ENCODE measurements at regions not wholly inside any gene's neighbourhood (a gene's known extent, or its start where the extent isn't known, plus 50 kb on each side); places are given as distances from the start of the nearest gene placed in this dataset.

GRCh38 chr6:18053078-18053477 lies 65.6 kb upstream of the KIF13A start (continued):
- TF ChIP-seq, protein P1, sequence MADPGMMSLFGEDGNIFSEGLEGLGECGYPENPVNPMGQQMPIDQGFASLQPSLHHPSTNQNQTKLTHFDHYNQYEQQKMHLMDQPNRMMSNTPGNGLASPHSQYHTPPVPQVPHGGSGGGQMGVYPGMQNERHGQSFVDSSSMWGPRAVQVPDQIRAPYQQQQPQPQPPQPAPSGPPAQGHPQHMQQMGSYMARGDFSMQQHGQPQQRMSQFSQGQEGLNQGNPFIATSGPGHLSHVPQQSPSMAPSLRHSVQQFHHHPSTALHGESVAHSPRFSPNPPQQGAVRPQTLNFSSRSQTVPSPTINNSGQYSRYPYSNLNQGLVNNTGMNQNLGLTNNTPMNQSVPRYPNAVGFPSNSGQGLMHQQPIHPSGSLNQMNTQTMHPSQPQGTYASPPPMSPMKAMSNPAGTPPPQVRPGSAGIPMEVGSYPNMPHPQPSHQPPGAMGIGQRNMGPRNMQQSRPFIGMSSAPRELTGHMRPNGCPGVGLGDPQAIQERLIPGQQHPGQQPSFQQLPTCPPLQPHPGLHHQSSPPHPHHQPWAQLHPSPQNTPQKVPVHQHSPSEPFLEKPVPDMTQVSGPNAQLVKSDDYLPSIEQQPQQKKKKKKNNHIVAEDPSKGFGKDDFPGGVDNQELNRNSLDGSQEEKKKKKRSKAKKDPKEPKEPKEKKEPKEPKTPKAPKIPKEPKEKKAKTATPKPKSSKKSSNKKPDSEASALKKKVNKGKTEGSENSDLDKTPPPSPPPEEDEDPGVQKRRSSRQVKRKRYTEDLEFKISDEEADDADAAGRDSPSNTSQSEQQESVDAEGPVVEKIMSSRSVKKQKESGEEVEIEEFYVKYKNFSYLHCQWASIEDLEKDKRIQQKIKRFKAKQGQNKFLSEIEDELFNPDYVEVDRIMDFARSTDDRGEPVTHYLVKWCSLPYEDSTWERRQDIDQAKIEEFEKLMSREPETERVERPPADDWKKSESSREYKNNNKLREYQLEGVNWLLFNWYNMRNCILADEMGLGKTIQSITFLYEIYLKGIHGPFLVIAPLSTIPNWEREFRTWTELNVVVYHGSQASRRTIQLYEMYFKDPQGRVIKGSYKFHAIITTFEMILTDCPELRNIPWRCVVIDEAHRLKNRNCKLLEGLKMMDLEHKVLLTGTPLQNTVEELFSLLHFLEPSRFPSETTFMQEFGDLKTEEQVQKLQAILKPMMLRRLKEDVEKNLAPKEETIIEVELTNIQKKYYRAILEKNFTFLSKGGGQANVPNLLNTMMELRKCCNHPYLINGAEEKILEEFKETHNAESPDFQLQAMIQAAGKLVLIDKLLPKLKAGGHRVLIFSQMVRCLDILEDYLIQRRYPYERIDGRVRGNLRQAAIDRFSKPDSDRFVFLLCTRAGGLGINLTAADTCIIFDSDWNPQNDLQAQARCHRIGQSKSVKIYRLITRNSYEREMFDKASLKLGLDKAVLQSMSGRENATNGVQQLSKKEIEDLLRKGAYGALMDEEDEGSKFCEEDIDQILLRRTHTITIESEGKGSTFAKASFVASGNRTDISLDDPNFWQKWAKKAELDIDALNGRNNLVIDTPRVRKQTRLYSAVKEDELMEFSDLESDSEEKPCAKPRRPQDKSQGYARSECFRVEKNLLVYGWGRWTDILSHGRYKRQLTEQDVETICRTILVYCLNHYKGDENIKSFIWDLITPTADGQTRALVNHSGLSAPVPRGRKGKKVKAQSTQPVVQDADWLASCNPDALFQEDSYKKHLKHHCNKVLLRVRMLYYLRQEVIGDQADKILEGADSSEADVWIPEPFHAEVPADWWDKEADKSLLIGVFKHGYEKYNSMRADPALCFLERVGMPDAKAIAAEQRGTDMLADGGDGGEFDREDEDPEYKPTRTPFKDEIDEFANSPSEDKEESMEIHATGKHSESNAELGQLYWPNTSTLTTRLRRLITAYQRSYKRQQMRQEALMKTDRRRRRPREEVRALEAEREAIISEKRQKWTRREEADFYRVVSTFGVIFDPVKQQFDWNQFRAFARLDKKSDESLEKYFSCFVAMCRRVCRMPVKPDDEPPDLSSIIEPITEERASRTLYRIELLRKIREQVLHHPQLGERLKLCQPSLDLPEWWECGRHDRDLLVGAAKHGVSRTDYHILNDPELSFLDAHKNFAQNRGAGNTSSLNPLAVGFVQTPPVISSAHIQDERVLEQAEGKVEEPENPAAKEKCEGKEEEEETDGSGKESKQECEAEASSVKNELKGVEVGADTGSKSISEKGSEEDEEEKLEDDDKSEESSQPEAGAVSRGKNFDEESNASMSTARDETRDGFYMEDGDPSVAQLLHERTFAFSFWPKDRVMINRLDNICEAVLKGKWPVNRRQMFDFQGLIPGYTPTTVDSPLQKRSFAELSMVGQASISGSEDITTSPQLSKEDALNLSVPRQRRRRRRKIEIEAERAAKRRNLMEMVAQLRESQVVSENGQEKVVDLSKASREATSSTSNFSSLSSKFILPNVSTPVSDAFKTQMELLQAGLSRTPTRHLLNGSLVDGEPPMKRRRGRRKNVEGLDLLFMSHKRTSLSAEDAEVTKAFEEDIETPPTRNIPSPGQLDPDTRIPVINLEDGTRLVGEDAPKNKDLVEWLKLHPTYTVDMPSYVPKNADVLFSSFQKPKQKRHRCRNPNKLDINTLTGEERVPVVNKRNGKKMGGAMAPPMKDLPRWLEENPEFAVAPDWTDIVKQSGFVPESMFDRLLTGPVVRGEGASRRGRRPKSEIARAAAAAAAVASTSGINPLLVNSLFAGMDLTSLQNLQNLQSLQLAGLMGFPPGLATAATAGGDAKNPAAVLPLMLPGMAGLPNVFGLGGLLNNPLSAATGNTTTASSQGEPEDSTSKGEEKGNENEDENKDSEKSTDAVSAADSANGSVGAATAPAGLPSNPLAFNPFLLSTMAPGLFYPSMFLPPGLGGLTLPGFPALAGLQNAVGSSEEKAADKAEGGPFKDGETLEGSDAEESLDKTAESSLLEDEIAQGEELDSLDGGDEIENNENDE (IDR thresholded peaks at IDR 0.05; ENCODE audit: insufficient replicate concordance, low read length) = no peak
- TF ChIP-seq SP1 (IDR thresholded peaks at IDR 0.05; ENCODE audit: low read depth, low read length) (no peak), RBBP5 (IDR thresholded peaks at IDR 0.05; ENCODE audit: borderline replicate concordance, low read depth, low read length) (no peak)

Data from H1 (cell line).